H9 (cell line): ENCODE measurements at regions not wholly inside any gene's neighbourhood (a gene's known extent, or its start where the extent isn't known, plus 50 kb on each side); places are given as distances from the start of the nearest gene placed in this dataset.

Experiments used
- DNase-seq: peaks from one replicate; pipeline ENCODE4 v3.0.0-alpha.2; 2017
- H2AFZ ChIP-seq: one replicate; pipeline ENCODE4 v1.6.1; 2013; ENCODE audit warnings: mild to moderate bottlenecking, low read length, control low read depth, moderate library complexity
- H2AK5ac ChIP-seq: 2 replicates; pipeline ENCODE4 v1.6.1; 2013; ENCODE audit warnings: low read length, control low read depth, mixed read lengths; ENCODE audit not compliant: insufficient read length
- H2BK120ac ChIP-seq: one replicate; pipeline ENCODE4 v1.6.1; 2013; ENCODE audit warnings: low read depth, mild to moderate bottlenecking, low read length, control low read depth, inconsistent platforms; ENCODE audit not compliant: poor library complexity, severe bottlenecking
- H2BK12ac ChIP-seq: 2 replicates; pipeline ENCODE4 v1.6.1; 2013; ENCODE audit warnings: low read length, control low read depth, mixed read lengths, low read depth; ENCODE audit not compliant: insufficient read length
- H2BK15ac ChIP-seq: 2 replicates; pipeline ENCODE4 v1.6.1; 2013; ENCODE audit warnings: low read depth, low read length, control low read depth
- H2BK20ac ChIP-seq: one replicate; pipeline ENCODE4 v1.6.1; 2013; ENCODE audit warnings: low read depth, mild to moderate bottlenecking, low read length, control low read depth, inconsistent platforms; ENCODE audit not compliant: poor library complexity, severe bottlenecking
- H2BK5ac ChIP-seq: 2 replicates; pipeline ENCODE4 v1.6.1; 2013; ENCODE audit warnings: low read length, control low read depth, mixed read lengths; ENCODE audit not compliant: insufficient read length
- H3K14ac ChIP-seq: 2 replicates; pipeline ENCODE4 v1.6.1; 2013; ENCODE audit warnings: low read length, control low read depth; ENCODE audit not compliant: insufficient read depth
- H3K18ac ChIP-seq: 2 replicates; pipeline ENCODE4 v1.6.1; 2013; ENCODE audit warnings: low read depth, mild to moderate bottlenecking, mixed read lengths, low read length, control low read depth; ENCODE audit not compliant: insufficient read length
- H3K23ac ChIP-seq: 2 replicates; pipeline ENCODE4 v1.6.1; 2013; ENCODE audit warnings: low read length, control low read depth, mixed read lengths, low read depth; ENCODE audit not compliant: insufficient read length
- H3K23me2 ChIP-seq: 2 replicates; pipeline ENCODE4 v1.6.1; 2013; ENCODE audit warnings: low read depth, mild to moderate bottlenecking, mixed read lengths, low read length, control low read depth; ENCODE audit not compliant: insufficient read length, poor library complexity, severe bottlenecking
- H3K27ac ChIP-seq: 2 replicates; pipeline ENCODE4 v1.5.1; 2013; ENCODE audit warnings: low read length, control low read depth, mixed read lengths, low read depth; ENCODE audit not compliant: insufficient read length
- H3K27me3 ChIP-seq: 2 replicates; pipeline ENCODE4 v1.6.1; 2013; ENCODE audit warnings: low read length, control low read depth, inconsistent platforms; ENCODE audit not compliant: insufficient read depth
- H3K4ac ChIP-seq: 2 replicates; pipeline ENCODE4 v1.6.1; 2013; ENCODE audit warnings: low read depth, mild to moderate bottlenecking, control low read depth, inconsistent platforms, low read length, moderate library complexity
- H3K4me1 ChIP-seq: 2 replicates; pipeline ENCODE4 v1.6.1; 2013; ENCODE audit warnings: low read length, control low read depth, inconsistent platforms; ENCODE audit not compliant: insufficient read depth
- H3K4me2 ChIP-seq: 2 replicates; pipeline ENCODE4 v1.6.1; 2013; ENCODE audit warnings: low read length, control low read depth, mixed read lengths; ENCODE audit not compliant: insufficient read length, insufficient read depth
- H3K56ac ChIP-seq: 2 replicates; pipeline ENCODE4 v1.6.1; 2013; ENCODE audit warnings: low read depth, mild to moderate bottlenecking, mixed read lengths, low read length, control low read depth; ENCODE audit not compliant: insufficient read length
- H3K79me1 ChIP-seq: 2 replicates; pipeline ENCODE4 v1.6.1; 2013; ENCODE audit warnings: low read depth, mild to moderate bottlenecking, moderate library complexity, low read length, control low read depth, inconsistent platforms; ENCODE audit not compliant: insufficient read depth, poor library complexity, severe bottlenecking
- H3K79me2 ChIP-seq: 2 replicates; pipeline ENCODE4 v1.6.1; 2013; ENCODE audit warnings: low read length, control low read depth, inconsistent platforms; ENCODE audit not compliant: insufficient read depth
- H3K9ac ChIP-seq: 2 replicates; pipeline ENCODE4 v1.6.1; 2013; ENCODE audit warnings: low read length, control low read depth, mixed read lengths; ENCODE audit not compliant: insufficient read length; ENCODE audit errors: extremely low read depth
- H3K9me3 ChIP-seq: one replicate; pipeline ENCODE4 v1.6.1; 2013; ENCODE audit warnings: low read depth, low read length, inconsistent platforms; ENCODE audit not compliant: control insufficient read depth
- H3T11ph ChIP-seq: one replicate; pipeline ENCODE4 v1.6.1; 2013; ENCODE audit warnings: mild to moderate bottlenecking, low read length, control low read depth, inconsistent platforms
- H4K20me1 ChIP-seq: one replicate; pipeline ENCODE4 v1.6.1; 2013; ENCODE audit not compliant: control insufficient read depth, insufficient read length, insufficient read depth
- H4K5ac ChIP-seq: 2 replicates; pipeline ENCODE4 v1.6.1; 2013; ENCODE audit warnings: low read depth, mild to moderate bottlenecking, mixed read lengths, low read length, control low read depth; ENCODE audit not compliant: insufficient read length
- H4K8ac ChIP-seq: replicated peaks from 2 replicates; pipeline ENCODE4 v1.6.1; 2013; ENCODE audit warnings: low read length, control low read depth, mixed read lengths, low read depth; ENCODE audit not compliant: insufficient read length
- H4K91ac ChIP-seq: 2 replicates; pipeline ENCODE4 v1.6.1; 2013; ENCODE audit warnings: low read depth, mild to moderate bottlenecking, moderate library complexity, mixed read lengths, low read length, control low read depth; ENCODE audit not compliant: insufficient read length
- H3K27ac Mint-ChIP-seq, 3 experiments: 2 replicates in 2 of 3; 3 replicates in 1 of 3; pipeline ENCODE4 v1.8.0; 2020 to 2021; ENCODE audit warnings: mixed read lengths in 3 of 3, mild to moderate bottlenecking in 1 of 3, moderate library complexity in 1 of 3
- H3K27me3 Mint-ChIP-seq: 2 replicates; pipeline ENCODE4 v1.8.0; 2021; ENCODE audit warnings: low read depth, mild to moderate bottlenecking, moderate library complexity, mixed read lengths
- H3K36me3 Mint-ChIP-seq, 3 experiments: 2 replicates in 2 of 3; 3 replicates in 1 of 3; pipeline ENCODE4 v1.8.0; 2020 to 2021; ENCODE audit warnings: low read depth in 3 of 3, mixed read lengths in 3 of 3; ENCODE audit not compliant: insufficient read depth in 1 of 3
- H3K4me1 Mint-ChIP-seq, 2 experiments: 2 replicates each; pipeline ENCODE4 v1.8.0; 2020; ENCODE audit warnings: mixed read lengths in 2 of 2
- H3K4me3 Mint-ChIP-seq, 2 experiments: 2 replicates in 1 of 2; 3 replicates in 1 of 2; pipeline ENCODE4 v1.8.0; 2020 to 2021; ENCODE audit warnings: mild to moderate bottlenecking in 2 of 2, mixed read lengths in 2 of 2, moderate library complexity in 1 of 2
- H3K9me3 Mint-ChIP-seq, 2 experiments: 2 replicates in 1 of 2; 3 replicates in 1 of 2; pipeline ENCODE4 v1.8.0; 2020; ENCODE audit warnings: mild to moderate bottlenecking in 2 of 2, mixed read lengths in 2 of 2, moderate library complexity in 1 of 2
- WGBS: extraction: QIAGEN DNeasy Blood & Tissue Kit; methylation state at CpG from one replicate; pipeline ENCODE4 v1.1.7; 2013; ENCODE audit warnings: missing lambda C conversion rate, low lambda C conversion rate, mixed read lengths; ENCODE audit not compliant: insufficient read length; ENCODE audit errors: extremely low coverage; 5-methylcytosine and 5-hydroxymethylcytosine counted together
- TF ChIP-seq, protein P1 (sequence below): fragments of 200-600 bp; sonication (generic); conservative IDR thresholded peaks from 3 replicates; pipeline ENCODE4 v1.8.0; 2021; ENCODE audit warnings: antibody characterized with exemption, mild to moderate bottlenecking

- no peak overlapping the region for H2BK120ac ChIP-seq
- H4K5ac ChIP-seq: no peak overlapping the region
- no peak overlapping the region for H3K23ac ChIP-seq
- no peaks in the 10 kb centered on the region for H3K79me2 ChIP-seq
- no peaks in the 10 kb centered on the region for H3K27me3 Mint-ChIP-seq
- no peaks in the 10 kb centered on the region for H3K79me1 ChIP-seq
- no peak overlapping the region for H3K9ac ChIP-seq
- H3K4ac ChIP-seq: no peak overlapping the region
- no peak overlapping the region for H2AFZ ChIP-seq
- H3K23me2 ChIP-seq: no peaks in the 10 kb centered on the region
- H3K4me1 ChIP-seq: no peaks in the 10 kb centered on the region
- TF ChIP-seq, protein P1, sequence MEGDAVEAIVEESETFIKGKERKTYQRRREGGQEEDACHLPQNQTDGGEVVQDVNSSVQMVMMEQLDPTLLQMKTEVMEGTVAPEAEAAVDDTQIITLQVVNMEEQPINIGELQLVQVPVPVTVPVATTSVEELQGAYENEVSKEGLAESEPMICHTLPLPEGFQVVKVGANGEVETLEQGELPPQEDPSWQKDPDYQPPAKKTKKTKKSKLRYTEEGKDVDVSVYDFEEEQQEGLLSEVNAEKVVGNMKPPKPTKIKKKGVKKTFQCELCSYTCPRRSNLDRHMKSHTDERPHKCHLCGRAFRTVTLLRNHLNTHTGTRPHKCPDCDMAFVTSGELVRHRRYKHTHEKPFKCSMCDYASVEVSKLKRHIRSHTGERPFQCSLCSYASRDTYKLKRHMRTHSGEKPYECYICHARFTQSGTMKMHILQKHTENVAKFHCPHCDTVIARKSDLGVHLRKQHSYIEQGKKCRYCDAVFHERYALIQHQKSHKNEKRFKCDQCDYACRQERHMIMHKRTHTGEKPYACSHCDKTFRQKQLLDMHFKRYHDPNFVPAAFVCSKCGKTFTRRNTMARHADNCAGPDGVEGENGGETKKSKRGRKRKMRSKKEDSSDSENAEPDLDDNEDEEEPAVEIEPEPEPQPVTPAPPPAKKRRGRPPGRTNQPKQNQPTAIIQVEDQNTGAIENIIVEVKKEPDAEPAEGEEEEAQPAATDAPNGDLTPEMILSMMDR: no peak
- H2AK5ac ChIP-seq: no peak overlapping the region
- H3K18ac ChIP-seq: no peak overlapping the region
- H3K4me1 Mint-ChIP-seq: no peaks in the 10 kb centered on the region
- H2BK15ac ChIP-seq: no peak overlapping the region
- H2BK5ac ChIP-seq: no peak overlapping the region
- peaks cover 0 to 12% (median 0%) of the 10 kb centered on the region in 3 experiments; a peak in 1 of 7 replicates for H3K36me3 Mint-ChIP-seq
- H3K9me3 Mint-ChIP-seq: peaks cover 0 to 14% of the 10 kb centered on the region in 2 experiments; a peak in 4 of 5 replicates
- no CpG with 5 or more reads among the region's 3 CpGs for WGBS
- H4K91ac ChIP-seq: no peak overlapping the region
- H3K14ac ChIP-seq: no peak overlapping the region
- no peak for DNase-seq
- H4K20me1 ChIP-seq: no peaks in the 10 kb centered on the region
- no peak overlapping the region for H3T11ph ChIP-seq
- no peak overlapping the region for H3K56ac ChIP-seq
- no peaks in the 10 kb centered on the region for H3K9me3 ChIP-seq
- H2BK20ac ChIP-seq: no peak overlapping the region
- no peak overlapping the region for H3K4me3 Mint-ChIP-seq
- no peak overlapping the region for H3K4me2 ChIP-seq
- no peak overlapping the region for H4K8ac ChIP-seq
- no peak overlapping the region for H3K27ac Mint-ChIP-seq
- no peak overlapping the region for H2BK12ac ChIP-seq
- H3K27ac ChIP-seq: no peak overlapping the region
- no peaks in the 10 kb centered on the region for H3K27me3 ChIP-seq
Measured at GRCh38 chr7:113677811-113678210, 241.0 kb downstream of the PPP1R3A start.
